Skeletal muscle tissue (tissue), 3 donors: ENCODE measurements at regions not wholly inside any gene's neighbourhood (a gene's known extent, or its start where the extent isn't known, plus 50 kb on each side); places are given as distances from the start of the nearest gene placed in this dataset.

ENCODE experiments used
- H3K27ac ChIP-seq: one replicate; pipeline ENCODE4 v1.7.0; 2013; ENCODE audit warnings: mild to moderate bottlenecking, low read depth, low read length, inconsistent platforms
- H3K27me3 ChIP-seq, 3 donors: one replicate each; pipeline ENCODE4 v1.7.0; 2013; ENCODE audit warnings: low read length in 3 of 3; ENCODE audit not compliant: control insufficient read depth in 3 of 3, insufficient read depth in 3 of 3
- H3K36me3 ChIP-seq, 3 donors: one replicate each; pipeline ENCODE4 v1.7.0; 2013; ENCODE audit warnings: low read length in 3 of 3; ENCODE audit not compliant: control insufficient read depth in 3 of 3, insufficient read depth in 3 of 3
- H3K4me1 ChIP-seq, 3 donors: one replicate each; pipeline ENCODE4 v1.7.0; 2013; ENCODE audit warnings: low read length in 3 of 3, mild to moderate bottlenecking in 3 of 3; ENCODE audit not compliant: control insufficient read depth in 3 of 3, insufficient read depth in 3 of 3
- H3K4me3 ChIP-seq, 3 donors: one replicate each; pipeline ENCODE4 v1.7.0; 2013; ENCODE audit warnings: low read length in 3 of 3
- H3K9ac ChIP-seq, 3 donors: one replicate each; pipeline ENCODE4 v1.7.0; 2013; ENCODE audit warnings: low read length in 3 of 3, mild to moderate bottlenecking in 3 of 3, moderate library complexity in 2 of 3, low read depth in 1 of 3
- H3K9me3 ChIP-seq, 3 donors: one replicate each; pipeline ENCODE4 v1.7.0; 2013; ENCODE audit warnings: low read length in 3 of 3; ENCODE audit not compliant: control insufficient read depth in 3 of 3
- donor health status: Osteomylitis.

DNA sequence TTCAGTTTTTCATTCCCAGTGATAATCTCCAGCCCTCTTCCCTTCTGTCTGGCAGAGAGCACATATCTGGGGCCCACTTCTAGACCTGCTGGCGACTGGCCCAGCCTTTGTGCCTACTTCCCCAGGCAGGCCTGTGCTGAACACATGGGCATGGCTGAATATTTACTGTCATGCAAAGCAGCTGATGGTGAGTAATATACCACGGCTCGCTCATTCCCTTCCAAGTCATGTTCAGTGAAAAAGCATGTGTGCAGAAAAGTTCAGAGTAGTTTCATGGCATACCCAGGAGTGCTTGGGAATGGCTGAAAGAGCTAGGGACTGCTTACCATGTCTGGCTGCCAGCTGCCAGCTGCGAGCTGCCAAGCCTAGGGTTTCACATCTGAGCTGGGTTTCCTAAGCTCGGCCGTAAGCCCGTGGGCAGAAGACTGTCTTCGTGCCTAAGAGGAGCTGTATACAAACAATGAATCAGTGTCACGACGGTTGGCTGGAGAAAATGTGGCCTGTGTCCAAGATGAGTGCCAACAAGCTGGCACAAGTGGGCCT lies 179.9 kb upstream of the PELI2 start:
- no peak overlapping the region for H3K27ac ChIP-seq

DNA sequence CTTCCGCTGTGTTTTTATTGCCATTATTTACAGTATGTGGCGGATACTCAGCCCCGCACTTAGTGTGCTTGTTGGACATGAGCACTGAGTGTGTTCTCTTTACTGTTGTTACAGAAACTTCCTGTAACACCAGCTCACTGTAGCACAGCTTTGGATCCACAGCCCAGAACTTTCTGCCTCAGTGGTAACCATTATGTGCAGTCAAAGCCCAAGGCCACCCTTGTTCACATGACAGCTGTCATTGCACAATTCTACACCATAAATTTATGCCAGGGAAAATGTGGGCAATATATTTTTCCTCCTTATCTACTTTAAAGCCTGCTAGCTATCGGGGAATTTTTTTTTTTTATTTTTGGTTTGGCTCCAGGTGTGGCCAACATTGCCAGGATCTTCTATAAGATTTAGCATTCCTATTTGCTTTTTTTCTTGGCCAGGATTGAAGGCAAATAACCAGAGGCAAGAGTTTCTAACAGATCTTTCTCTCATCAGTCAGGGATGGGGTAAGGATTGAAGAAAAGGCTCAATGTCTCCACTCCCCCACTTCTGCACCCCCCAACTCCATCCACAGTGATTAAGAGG lies 176.0 kb upstream of the PELI2 start:
- H3K36me3 ChIP-seq, result no peaks in the 10 kb centered on the region
- no peak overlapping the region for H3K27ac ChIP-seq
- H3K4me1 ChIP-seq, result no peaks in the 10 kb centered on the region
- no peak overlapping the region for H3K9ac ChIP-seq
- no peaks in the 10 kb centered on the region for H3K27me3 ChIP-seq
- H3K4me3 ChIP-seq, result no peak overlapping the region
- H3K9me3 ChIP-seq, result no peaks in the 10 kb centered on the region

More for the DNA sequence above, 179.9 kb upstream of the PELI2 start:
- H3K36me3 ChIP-seq, result no peaks in the 10 kb centered on the region
- no peaks in the 10 kb centered on the region for H3K27me3 ChIP-seq
- H3K9ac ChIP-seq, result no peak overlapping the region
- no peaks in the 10 kb centered on the region for H3K4me1 ChIP-seq
- no peak overlapping the region for H3K4me3 ChIP-seq
- no peaks in the 10 kb centered on the region for H3K9me3 ChIP-seq

DNA sequence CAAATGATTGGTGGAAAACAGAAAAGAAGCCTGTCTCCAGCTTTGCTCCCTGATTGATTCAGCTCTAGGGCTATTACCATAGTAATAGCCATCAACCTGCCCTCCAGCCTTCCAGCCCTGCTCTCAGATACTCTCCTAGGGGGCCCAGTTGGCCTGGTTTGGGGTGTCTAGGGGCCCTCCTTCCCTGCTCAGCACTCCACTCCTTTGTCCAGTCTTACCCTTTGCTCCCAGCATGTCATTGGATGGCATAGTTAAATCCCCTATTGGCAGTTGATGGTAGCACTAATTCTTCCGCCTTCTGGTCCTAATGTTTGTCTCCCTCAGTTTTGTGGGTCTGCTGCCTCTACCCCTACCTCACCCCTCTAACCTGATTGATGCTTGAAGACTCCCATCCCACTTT lies 175.4 kb upstream of the PELI2 start:
- Histone ChIP-seq H3K9me3 (no peaks in the 10 kb centered on the region), H3K27me3 (no peaks in the 10 kb centered on the region), H3K4me1 (no peaks in the 10 kb centered on the region), H3K36me3 (no peaks in the 10 kb centered on the region), H3K9ac (no peak overlapping the region), H3K27ac (no peak overlapping the region), H3K4me3 (no peak overlapping the region)

DNA sequence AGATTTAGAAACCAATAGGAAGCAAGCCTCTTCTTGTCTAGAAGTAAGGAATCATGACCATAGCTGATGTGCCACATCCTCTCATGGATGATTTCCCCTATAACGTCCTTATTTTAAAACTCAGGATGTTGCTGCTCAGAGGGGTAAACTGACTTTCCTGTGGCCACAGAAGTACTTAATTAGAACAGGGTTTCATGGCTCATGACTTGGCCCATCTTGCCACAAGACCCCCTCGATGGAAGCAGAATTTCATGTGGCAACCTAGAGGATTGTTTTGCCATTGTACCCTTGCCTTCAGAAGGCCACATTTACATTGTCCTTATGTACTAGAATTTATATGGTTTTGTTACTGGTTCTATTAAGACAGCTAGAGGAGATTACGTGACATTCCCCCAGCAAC lies 173.5 kb upstream of the PELI2 start:
- Histone ChIP-seq H3K27me3 (no peaks in the 10 kb centered on the region), H3K36me3 (no peaks in the 10 kb centered on the region), H3K4me3 (no peak overlapping the region), H3K9ac (no peak overlapping the region), H3K4me1 (no peaks in the 10 kb centered on the region), H3K27ac (no peak overlapping the region), H3K9me3 (no peaks in the 10 kb centered on the region)

DNA sequence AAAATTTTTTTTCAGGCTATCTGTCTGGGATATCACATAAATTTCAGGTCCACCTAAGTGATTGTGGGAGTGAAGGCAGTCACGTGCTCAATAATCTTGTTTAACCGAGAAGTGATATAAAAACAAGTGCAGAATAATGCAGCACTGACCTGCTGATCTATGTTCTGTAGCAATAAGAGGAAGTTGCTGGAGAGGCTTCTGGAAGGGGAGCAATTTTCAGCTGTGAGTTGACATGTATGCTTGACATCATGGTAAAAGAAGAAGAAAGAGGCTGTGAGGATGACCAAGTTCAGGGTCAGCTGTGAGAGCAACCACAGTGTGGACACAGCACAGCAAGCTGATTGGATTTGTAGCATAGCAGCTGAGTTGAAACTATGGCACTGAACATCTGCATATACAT lies 172.0 kb upstream of the PELI2 start:
- H3K27me3 ChIP-seq, result no peaks in the 10 kb centered on the region
- no peaks in the 10 kb centered on the region for H3K36me3 ChIP-seq
- no peaks in the 10 kb centered on the region for H3K9me3 ChIP-seq
- H3K4me1 ChIP-seq, result no peaks in the 10 kb centered on the region
- H3K9ac ChIP-seq, result no peak overlapping the region
- no peak overlapping the region for H3K27ac ChIP-seq
- no peak overlapping the region for H3K4me3 ChIP-seq

DNA sequence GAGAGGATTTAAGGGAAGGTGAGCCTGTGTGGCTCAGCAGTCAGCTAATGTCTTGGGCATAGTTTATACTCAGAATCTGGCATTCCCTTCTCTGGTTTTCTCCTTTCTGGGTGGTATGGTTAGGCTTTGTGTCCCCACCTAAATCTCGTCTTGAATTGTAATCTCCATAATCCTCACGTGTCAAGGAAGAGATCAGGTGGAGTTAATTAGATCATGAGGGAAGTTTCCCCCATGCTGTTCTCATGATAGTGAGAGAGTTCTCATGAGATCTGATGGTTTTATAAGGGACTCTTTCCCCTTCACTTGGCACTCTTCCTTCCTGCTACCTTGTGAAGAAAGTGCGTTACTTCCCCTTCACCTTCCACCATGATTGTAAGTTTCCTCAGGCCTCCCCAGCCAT lies 169.8 kb upstream of the PELI2 start:
- Histone ChIP-seq H3K4me3 (no peak overlapping the region), H3K4me1 (no peaks in the 10 kb centered on the region), H3K27ac (no peak overlapping the region), H3K36me3 (no peaks in the 10 kb centered on the region), H3K9ac (no peak overlapping the region), H3K27me3 (no peaks in the 10 kb centered on the region), H3K9me3 (no peaks in the 10 kb centered on the region)

DNA sequence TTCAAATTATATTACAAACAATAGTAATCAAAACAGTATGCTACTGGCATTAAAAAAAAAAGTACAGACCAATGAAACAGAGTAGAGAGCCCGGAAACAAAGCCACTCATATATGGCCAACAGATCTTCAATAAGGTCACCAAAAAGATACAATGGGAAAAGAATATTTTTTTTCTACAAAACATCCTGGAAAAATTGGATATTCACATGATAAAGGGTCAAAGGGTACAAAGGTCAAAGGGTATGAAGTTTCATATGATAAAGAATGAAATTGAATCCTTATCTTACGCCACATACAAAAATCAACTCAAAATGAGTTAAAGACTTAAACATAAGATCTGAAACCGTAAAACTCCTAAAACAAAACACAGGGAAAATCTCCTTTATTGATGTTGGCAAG lies 168.5 kb upstream of the PELI2 start:
- Histone ChIP-seq H3K9ac (no peak overlapping the region), H3K4me1 (no peaks in the 10 kb centered on the region), H3K27me3 (no peaks in the 10 kb centered on the region), H3K4me3 (no peak overlapping the region), H3K36me3 (no peaks in the 10 kb centered on the region), H3K9me3 (no peaks in the 10 kb centered on the region), H3K27ac (no peak overlapping the region)

DNA sequence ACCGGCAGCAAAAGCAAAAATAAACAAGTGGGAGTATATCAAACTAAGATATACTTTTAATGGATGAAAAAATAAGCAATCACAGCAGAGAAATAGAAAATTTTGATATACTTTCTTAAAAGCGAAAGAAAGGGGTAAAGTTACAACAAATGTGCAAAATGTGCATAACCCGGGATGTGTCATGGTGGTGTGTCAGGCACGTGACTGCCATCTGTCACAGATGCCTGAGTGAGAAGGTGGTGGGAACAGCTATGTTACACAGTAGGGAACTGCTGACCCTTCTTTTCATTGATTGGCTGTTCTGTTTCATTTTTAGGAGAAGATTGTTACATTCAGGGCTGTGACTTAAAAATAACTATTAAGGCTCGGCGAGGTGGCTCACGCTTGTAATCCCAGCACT lies 168.1 kb upstream of the PELI2 start:
- no peaks in the 10 kb centered on the region for H3K4me1 ChIP-seq
- H3K9me3 ChIP-seq, result no peaks in the 10 kb centered on the region
- no peaks in the 10 kb centered on the region for H3K36me3 ChIP-seq
- no peak overlapping the region for H3K4me3 ChIP-seq
- H3K27me3 ChIP-seq, result no peaks in the 10 kb centered on the region
- no peak overlapping the region for H3K27ac ChIP-seq
- H3K9ac ChIP-seq, result no peak overlapping the region

DNA sequence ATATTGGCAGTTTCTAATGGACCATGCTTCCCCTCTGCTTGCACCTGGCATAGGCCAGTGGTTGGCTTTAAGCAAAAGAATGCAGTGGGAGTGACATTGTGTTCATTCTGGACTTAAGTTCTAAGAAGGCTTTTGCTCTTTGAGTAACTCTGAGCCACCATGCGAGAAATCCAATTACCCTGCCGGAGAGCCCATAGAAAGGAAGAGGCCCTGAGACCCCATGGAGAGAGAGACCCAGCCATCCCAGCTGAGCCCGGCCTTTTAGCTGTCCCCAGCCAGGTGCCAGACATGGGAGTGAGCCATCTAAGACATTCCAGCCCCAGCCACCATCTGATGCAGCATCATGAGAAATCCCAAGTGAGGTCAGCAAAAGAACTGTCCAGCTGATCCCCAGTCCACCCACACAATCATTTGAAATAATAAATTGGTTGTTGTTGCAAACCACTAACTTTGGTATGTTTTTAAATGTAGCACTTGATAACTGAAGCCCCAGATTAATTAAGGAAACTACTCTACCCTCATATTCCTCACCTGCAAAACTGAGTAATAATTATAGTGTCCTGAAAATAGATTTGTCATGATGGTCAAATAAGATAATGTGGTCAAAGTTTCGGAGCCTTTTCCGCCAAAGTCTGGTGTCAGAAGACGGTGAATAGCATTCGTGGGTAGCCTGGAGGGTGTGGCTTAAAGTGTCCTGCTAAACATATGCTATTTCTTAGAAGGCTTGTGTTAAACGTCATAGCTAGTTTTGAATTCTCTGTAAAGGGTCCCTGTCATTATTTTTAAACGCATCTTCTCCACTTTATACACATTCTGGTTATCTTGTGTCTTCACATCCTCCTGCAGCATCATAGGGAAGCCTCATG lies 166.6 kb upstream of the PELI2 start:
- H3K36me3 ChIP-seq, result no peaks in the 10 kb centered on the region
- no peak overlapping the region for H3K4me3 ChIP-seq
- no peak overlapping the region for H3K9ac ChIP-seq
- no peaks in the 10 kb centered on the region for H3K4me1 ChIP-seq
- no peak overlapping the region for H3K27ac ChIP-seq
- no peaks in the 10 kb centered on the region for H3K9me3 ChIP-seq
- H3K27me3 ChIP-seq, result no peaks in the 10 kb centered on the region

DNA sequence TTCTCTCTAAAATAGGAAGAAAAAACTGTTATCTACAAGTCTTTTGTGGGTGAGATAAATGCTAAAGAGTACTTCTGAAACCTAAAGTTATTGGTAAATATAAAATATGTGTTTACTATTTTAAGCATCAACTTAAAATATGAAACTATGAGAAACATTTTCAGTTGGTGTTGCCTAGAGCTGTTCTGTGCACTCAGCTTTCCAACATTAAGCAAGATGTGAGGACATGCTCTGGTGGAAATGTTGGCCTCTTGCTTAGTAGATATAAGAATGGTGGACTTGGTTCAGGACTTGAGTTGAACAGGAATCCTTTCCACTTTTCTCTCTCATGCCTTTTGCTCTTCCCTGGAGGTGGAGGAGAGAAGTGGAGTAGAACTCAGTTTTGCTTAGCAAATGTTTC lies 164.1 kb upstream of the PELI2 start:
- no peak overlapping the region for H3K9ac ChIP-seq
- no peaks in the 10 kb centered on the region for H3K9me3 ChIP-seq
- no peaks in the 10 kb centered on the region for H3K27me3 ChIP-seq
- no peaks in the 10 kb centered on the region for H3K4me1 ChIP-seq
- no peak overlapping the region for H3K27ac ChIP-seq
- H3K4me3 ChIP-seq, result no peak overlapping the region
- no peaks in the 10 kb centered on the region for H3K36me3 ChIP-seq
